GM19099 (cell line): ENCODE measurements at regions not wholly inside any gene's neighbourhood (a gene's known extent, or its start where the extent isn't known, plus 50 kb on each side); places are given as distances from the start of the nearest gene placed in this dataset.

Source experiments
- POLR2A ChIP-seq: IDR thresholded peaks from 3 replicates; pipeline ENCODE4 v1.6.1; 2011; ENCODE audit warnings: low read depth; ENCODE audit not compliant: insufficient read length; ENCODE audit errors: extremely low read depth

DNA sequence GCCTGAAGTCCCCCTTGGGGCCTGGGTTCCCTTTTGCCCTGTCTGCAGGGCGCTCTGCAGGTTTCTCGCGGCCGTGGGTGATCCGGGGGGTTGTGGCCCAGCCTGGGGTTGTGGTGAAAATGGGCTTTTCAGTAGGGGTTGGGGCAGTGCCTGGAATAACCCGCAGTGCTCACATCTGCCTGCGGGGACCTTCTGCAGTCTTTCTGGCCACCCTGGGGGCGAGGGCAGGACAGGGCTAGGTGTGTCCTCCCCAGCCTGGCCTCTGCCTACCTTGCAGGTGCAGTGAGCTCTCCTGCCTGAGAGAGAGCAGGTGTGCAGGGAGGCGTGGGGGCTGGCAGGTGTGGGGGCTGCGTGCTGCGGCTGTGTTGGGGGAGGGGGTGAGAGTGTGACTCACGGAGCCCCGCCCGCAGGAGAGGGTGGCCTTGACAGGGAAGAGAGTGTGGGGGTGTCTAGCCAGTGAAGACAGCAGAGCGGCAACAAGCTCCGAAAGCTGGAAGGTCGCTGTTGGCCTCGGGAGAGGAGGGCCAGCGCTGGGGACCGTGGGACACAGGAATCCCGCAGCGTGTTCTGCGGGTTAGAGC is 131.4 kb downstream of the MRPL36 start:
- no peak for TF ChIP-seq POLR2A

DNA sequence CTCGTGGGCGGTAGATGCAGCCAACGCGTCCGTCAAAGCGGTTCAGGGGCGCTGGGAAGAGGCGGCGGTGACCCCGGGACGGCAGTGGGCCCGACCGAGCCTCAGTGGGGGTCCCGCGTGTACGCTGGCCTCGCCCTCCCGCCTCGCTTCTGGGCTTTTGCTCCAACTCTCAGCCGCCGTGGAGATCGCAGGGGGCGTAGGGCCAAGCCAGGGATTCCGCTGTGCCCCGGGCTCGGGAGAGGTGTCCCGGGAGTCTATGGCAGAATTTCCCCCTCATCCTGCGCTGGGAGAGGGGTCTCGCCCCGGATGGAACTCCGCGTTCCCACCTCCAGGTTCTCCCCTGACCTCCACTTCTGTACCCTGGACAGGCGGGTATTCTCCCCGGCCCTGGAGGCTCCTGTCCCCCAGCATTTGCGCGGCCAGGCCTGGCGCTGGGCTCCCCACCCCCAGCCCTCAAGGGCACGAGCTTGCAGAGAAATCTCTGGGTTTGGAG is 131.9 kb downstream of the MRPL36 start:
- TF ChIP-seq POLR2A: no peak

DNA sequence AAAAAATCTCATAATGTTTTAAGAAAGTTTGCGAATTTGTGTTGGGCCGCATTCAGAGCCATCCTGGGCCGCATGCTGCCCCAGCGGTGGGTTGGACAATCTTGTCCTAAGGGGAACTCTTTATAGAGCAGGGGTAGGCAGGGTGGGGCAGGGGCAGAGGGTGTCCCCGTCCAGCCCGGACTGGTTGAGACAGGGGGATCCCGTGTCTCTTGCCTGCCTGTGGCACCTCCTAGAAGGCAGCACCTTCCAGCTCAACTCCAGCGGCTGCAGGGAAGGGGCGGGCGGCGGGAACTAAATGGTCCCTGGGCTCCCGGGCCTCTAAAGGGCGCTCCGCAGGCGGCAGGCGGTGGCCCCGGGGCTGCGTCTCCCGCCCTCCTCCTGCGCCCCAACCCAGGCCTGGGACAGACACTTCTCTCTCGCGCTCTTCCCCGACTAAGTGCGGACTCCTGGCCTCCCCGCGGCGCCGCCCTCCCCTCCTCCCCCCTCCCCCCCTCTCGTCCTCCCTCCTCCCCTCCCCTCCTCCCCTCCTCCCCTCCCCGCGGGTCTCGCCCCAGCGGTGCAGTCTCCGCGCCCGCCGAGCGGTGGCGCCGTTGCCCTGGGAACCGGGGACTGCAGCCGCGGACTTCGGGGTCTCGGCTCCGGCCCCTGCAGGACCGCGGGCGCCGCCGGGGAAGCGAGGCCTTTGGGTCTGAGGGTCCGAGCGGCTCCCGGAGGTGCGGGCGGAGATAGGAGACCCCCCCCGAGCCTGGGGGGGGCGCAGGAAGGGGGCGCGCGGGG is 132.6 kb downstream of the MRPL36 start:
- no peak for TF ChIP-seq POLR2A

DNA sequence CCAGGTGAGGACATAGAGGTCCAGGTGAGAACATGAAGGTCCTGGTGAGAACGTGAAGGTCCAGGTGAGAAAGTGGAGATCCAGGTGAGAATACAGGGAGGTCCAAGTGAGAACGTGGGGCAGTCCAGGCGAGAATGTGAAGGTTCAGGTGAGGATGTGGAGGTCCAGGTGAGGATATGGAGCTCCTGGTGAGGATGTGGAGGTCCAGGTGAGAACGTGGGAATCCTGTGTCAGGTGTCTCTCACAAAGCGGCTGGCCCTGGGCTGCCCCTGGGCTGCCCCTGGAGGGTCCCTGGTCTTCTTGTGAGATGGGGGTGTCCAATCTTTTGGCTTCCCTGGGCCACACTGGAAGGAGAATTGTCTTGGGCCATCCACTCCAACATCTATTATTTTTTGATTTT is 133.4 kb downstream of the MRPL36 start:
- no peak for TF ChIP-seq POLR2A

DNA sequence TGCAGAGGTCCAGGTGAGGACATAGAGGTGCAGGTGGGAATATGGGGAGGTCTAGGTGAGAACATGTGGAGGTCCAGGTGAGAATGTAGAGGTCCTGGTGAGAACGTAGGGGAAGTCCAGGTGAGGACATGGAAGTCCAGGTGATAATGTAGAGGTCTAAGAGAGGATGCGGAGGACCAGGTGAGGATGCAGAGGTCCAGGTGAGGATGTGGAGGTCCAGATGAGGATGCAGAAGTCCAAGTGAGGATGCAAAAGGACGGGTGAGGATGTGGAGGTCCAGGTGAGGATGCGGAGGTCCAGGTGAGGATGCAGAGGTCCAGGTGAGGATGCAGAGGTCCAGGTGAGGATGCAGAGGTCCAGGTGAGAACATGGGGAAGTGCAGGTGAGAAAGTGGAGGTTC is 133.8 kb downstream of the MRPL36 start:
- TF ChIP-seq POLR2A: no peak

DNA sequence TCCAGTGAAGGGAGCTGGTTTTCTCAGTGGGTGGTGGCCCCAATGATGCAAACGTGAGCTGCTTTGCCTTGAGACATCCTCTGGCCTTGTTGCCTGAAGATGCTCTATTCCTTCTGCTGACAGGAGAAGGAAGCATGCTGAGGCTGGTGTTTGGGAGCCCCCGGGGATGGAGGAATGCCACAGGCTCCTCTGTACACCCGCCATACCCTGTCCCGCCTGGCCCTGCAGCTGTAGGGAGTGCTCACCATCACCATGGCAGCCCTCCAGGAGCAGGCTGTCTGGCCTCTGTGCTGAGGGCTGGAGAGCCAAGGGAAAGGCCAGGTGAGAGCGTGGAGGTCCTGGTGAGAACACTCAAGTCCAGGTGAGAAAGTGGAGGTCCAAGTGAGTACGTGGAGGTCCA is 134.4 kb downstream of the MRPL36 start:
- TF ChIP-seq POLR2A: no peak

DNA sequence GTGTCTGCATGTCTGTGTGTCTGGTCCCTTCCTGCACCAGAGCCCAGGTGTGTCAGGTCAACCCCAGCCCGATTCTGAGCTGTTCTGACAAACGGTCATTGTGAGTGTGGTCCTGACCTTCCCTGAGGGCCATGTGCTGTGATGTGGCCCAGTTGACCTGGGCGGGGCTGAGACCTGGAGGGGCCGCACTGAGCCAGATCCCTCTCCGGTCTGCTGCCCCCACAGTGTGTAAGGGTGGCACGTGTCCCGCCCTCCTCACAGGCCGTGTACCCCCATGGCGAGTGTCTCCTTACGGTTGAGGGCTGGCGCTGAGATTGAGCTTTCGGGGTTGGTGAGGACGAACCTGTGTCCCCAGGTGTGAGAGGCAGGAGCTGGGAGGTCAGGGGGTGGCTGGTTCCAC is 136.5 kb downstream of the MRPL36 start:
- TF ChIP-seq POLR2A: no peak

DNA sequence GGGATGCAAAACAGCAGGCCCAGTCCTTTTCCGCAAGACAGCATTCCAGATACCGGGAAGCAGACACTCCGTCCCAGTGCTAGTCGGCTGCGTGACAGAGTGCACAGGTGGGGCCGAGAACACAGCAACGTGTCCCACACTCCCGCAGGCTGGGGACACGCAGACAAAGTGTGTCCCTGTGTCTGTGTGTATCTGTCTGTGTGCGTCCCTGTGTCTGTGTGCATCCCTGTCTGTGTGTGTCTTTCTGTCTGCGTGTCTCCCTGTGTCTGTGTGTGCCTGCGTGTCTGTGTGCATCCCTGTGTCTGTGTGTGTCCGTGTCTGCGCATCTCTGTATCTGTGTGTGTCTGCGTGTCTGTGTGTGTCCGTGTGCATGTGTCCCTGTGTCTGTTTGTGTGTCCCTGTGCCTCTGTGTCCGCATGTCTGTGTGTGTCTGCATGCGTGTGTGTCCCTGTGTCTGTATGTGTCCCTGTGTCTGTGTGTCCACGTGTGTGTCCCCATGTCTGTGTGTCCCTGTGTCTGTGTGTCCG is 137.0 kb downstream of the MRPL36 start:
- TF ChIP-seq POLR2A: no peak

DNA sequence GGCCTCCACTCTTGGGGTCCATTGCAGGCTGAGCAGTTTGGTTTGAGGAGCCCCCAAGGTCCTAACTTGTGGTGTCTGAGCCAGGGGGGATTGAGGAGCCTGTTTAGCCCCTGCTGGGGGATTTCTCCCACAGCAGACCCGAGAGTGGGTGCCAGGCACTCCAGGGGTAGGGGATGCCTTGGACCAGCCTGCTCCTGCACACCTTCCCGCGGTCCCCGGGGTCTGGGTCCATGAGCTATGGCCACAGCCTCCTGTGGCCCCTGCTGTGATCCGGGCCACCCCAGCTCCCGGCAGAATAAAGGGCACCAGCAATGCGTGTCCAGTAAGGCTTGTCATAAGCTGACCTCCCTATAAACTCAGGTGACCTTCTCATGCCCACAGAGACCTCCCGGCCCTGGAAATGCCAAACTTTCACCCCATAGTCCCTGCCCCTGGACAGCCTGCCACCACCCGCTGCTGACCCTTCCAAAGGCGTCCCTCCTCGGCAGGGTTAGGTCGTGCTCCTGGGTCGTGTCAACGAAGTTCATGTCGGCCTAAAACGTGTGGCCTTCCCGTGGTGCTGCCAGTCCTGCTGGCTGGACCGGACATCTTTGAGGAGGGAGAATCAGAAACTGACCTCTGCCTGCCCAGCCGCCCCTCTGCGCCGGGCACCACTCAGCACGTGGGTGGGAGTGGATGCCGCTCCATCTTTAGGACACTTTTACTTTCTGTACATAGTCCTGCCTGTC is 137.6 kb downstream of the MRPL36 start:
- TF ChIP-seq POLR2A: no peak

DNA sequence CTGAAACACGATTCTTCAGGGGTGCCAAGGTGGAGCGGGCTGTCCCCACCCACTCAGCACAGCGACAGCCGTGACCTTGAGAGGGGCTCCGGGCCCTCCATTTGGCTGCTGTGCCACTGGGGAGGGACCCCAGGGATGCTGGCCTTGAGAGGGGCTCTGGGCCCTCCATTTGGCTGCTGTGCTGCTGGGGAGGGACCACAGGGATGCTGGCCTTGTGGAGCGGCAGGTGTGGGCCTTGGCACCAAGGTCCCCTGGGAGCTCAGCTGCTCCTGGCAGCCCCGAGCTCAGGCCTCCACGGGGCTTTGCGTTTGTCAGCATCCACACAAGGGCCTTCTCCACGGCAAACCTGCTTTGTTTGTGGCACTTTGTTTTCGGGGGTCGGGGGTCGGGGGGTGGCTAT is 137.6 kb upstream of the LPCAT1 start:
- no peak for TF ChIP-seq POLR2A

DNA sequence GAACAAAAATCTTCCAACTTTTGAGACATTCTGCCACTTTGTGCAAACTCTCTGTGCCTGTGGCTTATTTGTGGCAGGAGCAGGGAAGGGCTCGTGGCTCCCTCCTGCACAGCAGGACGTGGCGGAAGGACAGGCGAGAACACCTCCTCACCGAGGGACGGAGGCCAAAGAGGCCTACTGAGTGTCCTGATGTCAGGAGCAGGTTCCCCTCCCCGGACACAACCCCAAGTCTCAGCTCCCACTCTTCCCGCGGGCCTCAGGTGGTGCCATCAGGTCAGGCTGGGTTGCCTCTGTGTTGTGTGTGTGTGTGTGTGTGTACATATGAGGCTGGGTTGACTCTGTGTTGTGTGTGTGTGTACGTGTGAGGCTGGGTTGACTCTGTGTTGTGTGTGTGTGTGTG is 136.8 kb upstream of the LPCAT1 start:
- no peak for TF ChIP-seq POLR2A

DNA sequence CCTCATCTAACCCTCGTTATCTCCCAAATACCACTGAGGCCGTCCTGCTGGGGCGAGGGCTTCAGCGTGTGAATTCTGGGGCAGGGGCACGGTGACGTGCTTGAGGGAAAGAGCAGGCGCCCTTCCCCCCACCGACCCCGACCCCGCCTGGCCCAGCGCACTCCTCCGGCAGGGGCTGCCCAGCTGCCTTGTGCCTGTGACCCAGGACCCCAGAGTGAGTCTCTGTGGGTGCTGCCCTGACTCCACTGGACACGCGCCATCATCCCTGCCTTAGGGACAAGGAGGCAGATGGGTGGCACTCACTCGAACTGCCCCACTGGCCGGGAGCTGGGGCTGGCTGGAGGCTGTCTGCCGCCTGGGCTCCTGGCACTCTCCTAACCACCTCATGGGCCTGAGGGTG is 136.2 kb upstream of the LPCAT1 start:
- TF ChIP-seq POLR2A: no peak

DNA sequence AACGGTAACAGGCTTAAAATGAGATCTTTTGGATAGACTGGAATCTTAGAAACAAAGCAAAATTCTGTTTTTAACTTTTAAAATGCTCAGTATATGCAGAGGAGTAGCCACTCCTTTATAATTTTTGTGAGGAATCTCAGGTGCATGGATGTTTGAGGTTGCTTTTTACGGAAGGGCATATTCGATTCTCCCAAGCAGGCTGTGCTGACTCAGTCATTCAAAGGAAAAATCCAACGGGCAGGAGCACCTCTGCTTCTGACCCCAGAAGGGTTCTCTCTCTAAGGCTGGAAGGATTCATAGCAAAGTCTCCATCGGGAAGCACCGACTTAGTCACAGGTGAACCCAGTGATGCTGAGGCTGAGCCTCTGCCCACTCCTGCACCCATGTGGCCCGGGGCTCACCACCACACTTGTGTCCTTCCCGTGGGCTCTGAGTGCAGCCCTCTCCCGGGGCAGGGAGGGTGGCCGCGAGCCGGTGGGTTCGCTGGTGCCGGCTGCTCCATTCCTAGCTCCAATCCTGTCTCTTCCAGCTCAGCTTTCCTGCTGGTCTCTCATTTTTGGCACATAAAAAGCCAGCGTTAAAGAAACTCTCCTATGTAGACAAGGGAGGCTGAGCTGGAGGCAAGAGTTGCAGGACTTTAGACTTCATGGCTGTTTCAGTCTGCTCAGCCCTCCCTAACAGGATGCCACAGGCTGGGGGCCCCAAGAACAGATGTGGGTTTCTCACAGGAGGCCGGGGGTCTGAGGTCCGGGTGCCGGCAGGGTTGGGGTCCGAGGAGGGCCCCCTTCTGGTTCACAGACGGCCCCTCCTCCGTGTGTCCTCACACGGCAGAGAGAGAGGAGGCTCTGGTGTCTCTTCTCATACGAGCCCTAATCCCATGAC is 135.6 kb upstream of the LPCAT1 start:
- TF ChIP-seq POLR2A: no peak

DNA sequence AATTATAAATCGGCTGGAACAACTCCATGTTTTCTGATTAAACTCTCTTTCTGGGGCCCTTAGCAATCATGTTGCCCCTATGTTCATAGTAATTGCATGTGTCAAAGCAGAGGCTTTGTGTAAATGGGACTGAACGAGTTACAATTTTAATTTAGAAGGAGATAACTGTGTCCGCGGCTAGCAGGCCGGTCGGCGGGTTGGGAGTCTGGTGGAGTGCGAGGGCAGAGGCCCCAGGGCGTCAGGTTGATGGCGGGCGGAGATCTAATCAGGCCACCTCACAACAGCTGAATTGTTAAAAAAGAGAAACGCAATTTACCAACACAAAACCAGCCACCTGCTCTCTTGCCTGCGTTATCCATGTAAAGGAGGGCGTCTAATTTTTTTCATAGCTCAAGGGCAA is 134.9 kb upstream of the LPCAT1 start:
- no peak for TF ChIP-seq POLR2A
